ENCODE measurements at regions not wholly inside any gene's neighbourhood (a gene's known extent, or its start where the extent isn't known, plus 50 kb on each side); places are given as distances from the start of the nearest gene placed in this dataset.

GRCh38 chrX:73943693-73944562 lies 91.4 kb upstream of the XIST start (continued):
- TF ChIP-seq, protein P1, sequence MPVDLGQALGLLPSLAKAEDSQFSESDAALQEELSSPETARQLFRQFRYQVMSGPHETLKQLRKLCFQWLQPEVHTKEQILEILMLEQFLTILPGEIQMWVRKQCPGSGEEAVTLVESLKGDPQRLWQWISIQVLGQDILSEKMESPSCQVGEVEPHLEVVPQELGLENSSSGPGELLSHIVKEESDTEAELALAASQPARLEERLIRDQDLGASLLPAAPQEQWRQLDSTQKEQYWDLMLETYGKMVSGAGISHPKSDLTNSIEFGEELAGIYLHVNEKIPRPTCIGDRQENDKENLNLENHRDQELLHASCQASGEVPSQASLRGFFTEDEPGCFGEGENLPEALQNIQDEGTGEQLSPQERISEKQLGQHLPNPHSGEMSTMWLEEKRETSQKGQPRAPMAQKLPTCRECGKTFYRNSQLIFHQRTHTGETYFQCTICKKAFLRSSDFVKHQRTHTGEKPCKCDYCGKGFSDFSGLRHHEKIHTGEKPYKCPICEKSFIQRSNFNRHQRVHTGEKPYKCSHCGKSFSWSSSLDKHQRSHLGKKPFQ (tag by site-specific recombination; IDR thresholded peaks at IDR 0.05): peak; percentile 94
- TF ChIP-seq ZNF140 (tag by site-specific recombination; IDR thresholded peaks at IDR 0.05): no peak
- peak; percentile 100 for TF ChIP-seq ZFP37 (tag by site-specific recombination; IDR thresholded peaks at IDR 0.05)
- peak; percentile 100 for TF ChIP-seq ZNF639 (tag by site-specific recombination; IDR thresholded peaks at IDR 0.05)
- peak; percentile 100 for TF ChIP-seq ZNF2 (tag by site-specific recombination; IDR thresholded peaks at IDR 0.05)
- TF ChIP-seq TRIM28 (IDR thresholded peaks at IDR 0.05; ENCODE audit: borderline replicate concordance, low read length): peak; percentile 98
- TF ChIP-seq ZNF837 (tag by site-specific recombination; IDR thresholded peaks at IDR 0.05): 0 out of 2 replicates have a peak, but pooled peaks have one; percentile 58
- peak; percentile 100 for TF ChIP-seq PRDM1 (tag by site-specific recombination; IDR thresholded peaks at IDR 0.05)
- TF ChIP-seq ZNF610 (tag by site-specific recombination; IDR thresholded peaks at IDR 0.05; ENCODE audit: borderline replicate concordance): peak; percentile 97
- no peak for TF ChIP-seq ZNF747 (tag by site-specific recombination; IDR thresholded peaks at IDR 0.05)
- peak; percentile 47; the same call in 1 of the 2 replicates for TF ChIP-seq ZFP3 (tag by site-specific recombination; IDR thresholded peaks at IDR 0.05; ENCODE audit: low read depth)
- TF ChIP-seq ZBTB10 (tag by site-specific recombination; IDR thresholded peaks at IDR 0.05): peak; percentile 94
- peak; percentile 62; the same call in 1 of the 2 replicates for TF ChIP-seq ZNF157 (tag by site-specific recombination; IDR thresholded peaks at IDR 0.05)
- TF ChIP-seq ZNF600 (tag by site-specific recombination; IDR thresholded peaks at IDR 0.05): peak; percentile 95
- TF ChIP-seq ZNF148 (tag by site-specific recombination; IDR thresholded peaks at IDR 0.05; ENCODE audit: borderline replicate concordance): no peak; the same call in 1 of the 2 replicates
- peak; percentile 96 for TF ChIP-seq IKZF3 (tag by site-specific recombination; IDR thresholded peaks at IDR 0.05)
- peak; percentile 89 for TF ChIP-seq ZBTB20 (tag by site-specific recombination; IDR thresholded peaks at IDR 0.05)
- peak; percentile 93 for TF ChIP-seq SP3 (tag by site-specific recombination; IDR thresholded peaks at IDR 0.05)
- TF ChIP-seq ZNF138 (tag by site-specific recombination; IDR thresholded peaks at IDR 0.05; ENCODE audit: borderline replicate concordance): no peak
- peak; percentile 78 for TF ChIP-seq ZBTB26 (tag by site-specific recombination; optimal IDR thresholded peaks at IDR 0.05)
- TF ChIP-seq ZNF530 (tag by site-specific recombination; IDR thresholded peaks at IDR 0.05; ENCODE audit: low read depth): peak; percentile 94
- peak; percentile 96 for TF ChIP-seq ZNF76 (tag by site-specific recombination; IDR thresholded peaks at IDR 0.05; ENCODE audit: borderline replicate concordance, low read depth)
- TF ChIP-seq AEBP2 (tag by site-specific recombination; IDR thresholded peaks at IDR 0.05; ENCODE audit: borderline replicate concordance): peak; percentile 100
- TF ChIP-seq ZNF121 (tag by site-specific recombination; IDR thresholded peaks at IDR 0.05): peak; percentile 98
- TF ChIP-seq ZNF561 (tag by site-specific recombination; IDR thresholded peaks at IDR 0.05; ENCODE audit: borderline replicate concordance): peak; percentile 100
- TF ChIP-seq ZNF311 (tag by site-specific recombination; IDR thresholded peaks at IDR 0.05; ENCODE audit: borderline replicate concordance): no peak
- TF ChIP-seq MEIS1 (CRISPR knock-in tag; IDR thresholded peaks at IDR 0.05; ENCODE audit: borderline replicate concordance): no peak
- TF ChIP-seq ZNF473 (tag by site-specific recombination; IDR thresholded peaks at IDR 0.05): 0 out of 2 replicates have a peak, but pooled peaks have one; percentile 26

All from HEK293 (cell line).